ENCODE measurements at regions not wholly inside any gene's neighbourhood (a gene's known extent, or its start where the extent isn't known, plus 50 kb on each side); places are given as distances from the start of the nearest gene placed in this dataset.
"Not testable (repeated sequence)": the region's sequence is repeated elsewhere in the genome, so short reads cannot be mapped to it uniquely, and the experiment has no call there.

- DNase-seq (no peak), ATAC-seq (no peak)
- intact Hi-C loops (cut with micrococcal nuclease) = no loop called here
Observed at GRCh38 chr19:57010541-57010940, 109.2 kb upstream of the USP29 start.

GRCh38 chr19:57016076-57016475, 103.7 kb upstream of the USP29 start:
- DNase-seq (no peak), ATAC-seq (no peak)
- intact Hi-C loops (cut with micrococcal nuclease) = no loop called here

GRCh38 chr19:57016491-57016890, 103.3 kb upstream of the USP29 start:
- no peak for DNase-seq
- intact Hi-C loops (cut with micrococcal nuclease) = no loop called here
- ATAC-seq = no peak

GRCh38 chr19:57025491-57025890, 94.3 kb upstream of the USP29 start:
- ATAC-seq = no peak
- intact Hi-C loops (cut with micrococcal nuclease) = no loop called here
- no peak for DNase-seq

GRCh38 chr19:57026476-57026875, 93.3 kb upstream of the USP29 start:
- intact Hi-C loops (cut with micrococcal nuclease) = no loop called here
- DNase-seq = no peak
- ATAC-seq = no peak

- no peak for DNase-seq
- intact Hi-C loops (cut with micrococcal nuclease) = no loop called here
- ATAC-seq = no peak
Observed at GRCh38 chr19:57027360-57027759, 92.4 kb upstream of the USP29 start.

- DNase-seq (no peak), ATAC-seq (no peak)
- intact Hi-C loops (cut with micrococcal nuclease) = no loop called here
Observed at GRCh38 chr19:57028804-57029525, 90.8 kb upstream of the USP29 start.

- intact Hi-C loops (cut with micrococcal nuclease) = no loop called here
- ATAC-seq = no peak
- DNase-seq = no peak
Observed at GRCh38 chr19:57031106-57031505, 88.7 kb upstream of the USP29 start.

GRCh38 chr19:57033576-57033975, 86.2 kb upstream of the USP29 start:
- ATAC-seq = no peak
- no peak for DNase-seq
- intact Hi-C loops (cut with micrococcal nuclease) = no loop called here

GRCh38 chr19:57034544-57034943, 85.2 kb upstream of the USP29 start:
- DNase-seq = no peak
- no peak for ATAC-seq
- intact Hi-C loops (cut with micrococcal nuclease) = no loop called here

- intact Hi-C loops (cut with micrococcal nuclease); DNase-seq; ATAC-seq: not testable (repeated sequence)
Observed at GRCh38 chr19:57035740-57036139, 84.0 kb upstream of the USP29 start.

GRCh38 chr19:57037556-57037955, 82.2 kb upstream of the USP29 start:
- ATAC-seq = peak; percentile 53
- intact Hi-C loops (cut with micrococcal nuclease) = no loop called here
- DNase-seq = no peak

- intact Hi-C loops (cut with micrococcal nuclease) = no loop called here
- ATAC-seq (peak; percentile 75), DNase-seq (no peak)
Observed at GRCh38 chr19:57047743-57048142, 72.0 kb upstream of the USP29 start.

- ATAC-seq (no peak), DNase-seq (no peak)
- intact Hi-C loops (cut with micrococcal nuclease) = no loop called here
Observed at GRCh38 chr19:57050863-57051262, 68.9 kb upstream of the USP29 start.

- ATAC-seq = peak; percentile 83
- DNase-seq = peak; percentile 57
Observed at GRCh38 chr19:57052081-57052480, 67.7 kb upstream of the USP29 start.

GRCh38 chr19:57053401-57053800, 66.4 kb upstream of the USP29 start:
- intact Hi-C loops (cut with micrococcal nuclease) = no loop called here
- ATAC-seq (no peak), DNase-seq (no peak)

More at GRCh38 chr19:57052081-57052480, 67.7 kb upstream of the USP29 start:
- intact Hi-C loops (cut with micrococcal nuclease) = no loop called here

GRCh38 chr19:57055956-57056355, 63.8 kb upstream of the USP29 start:
- DNase-seq (no peak), ATAC-seq (no peak)
- intact Hi-C loops (cut with micrococcal nuclease) = no loop called here

GRCh38 chr19:57057036-57057686, 62.6 kb upstream of the USP29 start:
- intact Hi-C loops (cut with micrococcal nuclease) = no loop called here
- ATAC-seq = peak; percentile 92
- DNase-seq = peak; percentile 83

GRCh38 chr19:57058871-57059270, 60.9 kb upstream of the USP29 start:
- ATAC-seq (no peak), DNase-seq (no peak)
- intact Hi-C loops (cut with micrococcal nuclease) = no loop called here

GRCh38 chr19:57063070-57063469, 56.7 kb upstream of the USP29 start:
- intact Hi-C loops (cut with micrococcal nuclease) = no loop called here
- DNase-seq (no peak), ATAC-seq (no peak)

- intact Hi-C loops (cut with micrococcal nuclease) = no loop called here
- ATAC-seq = no peak
- DNase-seq = no peak
Observed at GRCh38 chr19:57067440-57067839, 52.3 kb upstream of the USP29 start.
